Frontal cortex (tissue), 3 donors: ENCODE measurements at regions not wholly inside any gene's neighbourhood (a gene's known extent, or its start where the extent isn't known, plus 50 kb on each side); places are given as distances from the start of the nearest gene placed in this dataset.
"Not testable (repeated sequence)": the region's sequence is repeated elsewhere in the genome, so short reads cannot be mapped to it uniquely, and the experiment has no call there.

Experiments
- DNase-seq, 2 donors: peaks; one replicate each; pipeline ENCODE4 v3.0.0; 2012; ENCODE audit warnings: low spot score in 2 of 2
- FAIRE-seq: peaks from 2 replicates; lab custom pipeline; 2012; peaks lifted over from hg19 to GRCh38; lab: Jason Lieb, UNC
- donor health status: control.
- donor health status: control.
- donor health status: control.

GRCh38 chr10:30765616-30766015 lies 136.1 kb upstream of the LYZL2 start:
- DNase-seq = no peak
- no peak for FAIRE-seq

GRCh38 chr10:30765022-30765615 lies 135.6 kb upstream of the LYZL2 start:
- DNase-seq (no peak), FAIRE-seq (no peak)

GRCh38 chr10:30763918-30764317 lies 134.4 kb upstream of the LYZL2 start:
- FAIRE-seq (no peak), DNase-seq (no peak)

- no peak for FAIRE-seq
- DNase-seq = no peak
Measured at GRCh38 chr10:30762620-30763019, 133.1 kb upstream of the LYZL2 start.

GRCh38 chr10:30759423-30759822 lies 129.9 kb upstream of the LYZL2 start:
- no peak for FAIRE-seq
- DNase-seq = no peak

- no peak for FAIRE-seq
Measured at GRCh38 chr10:30758338-30758737, 128.8 kb upstream of the LYZL2 start.

GRCh38 chr10:30756896-30757295 lies 127.3 kb upstream of the LYZL2 start:
- DNase-seq = no peak
- no peak for FAIRE-seq

More at GRCh38 chr10:30758338-30758737, 128.8 kb upstream of the LYZL2 start:
- DNase-seq = no peak

- DNase-seq (no peak), FAIRE-seq (no peak)
Measured at GRCh38 chr10:30756151-30756550, 126.6 kb upstream of the LYZL2 start.

- DNase-seq (no peak), FAIRE-seq (no peak)
Measured at GRCh38 chr10:30755441-30755953, 125.9 kb upstream of the LYZL2 start.

- DNase-seq (no peak), FAIRE-seq (no peak)
Measured at GRCh38 chr10:30752481-30752881, 122.9 kb upstream of the LYZL2 start.

- FAIRE-seq = peak; percentile 42
Measured at GRCh38 chr10:30751678-30752331, 122.3 kb upstream of the LYZL2 start.

GRCh38 chr10:30750971-30751677 lies 121.6 kb upstream of the LYZL2 start:
- FAIRE-seq = no peak

More at GRCh38 chr10:30751678-30752331, 122.3 kb upstream of the LYZL2 start:
- peak; percentile 50 to 61 for DNase-seq

GRCh38 chr10:30749385-30749784 lies 119.8 kb upstream of the LYZL2 start:
- DNase-seq (no peak), FAIRE-seq (no peak)

More at GRCh38 chr10:30750971-30751677, 121.6 kb upstream of the LYZL2 start:
- no peak for DNase-seq

- FAIRE-seq (no peak), DNase-seq (no peak)
Measured at GRCh38 chr10:30748152-30748973, 118.8 kb upstream of the LYZL2 start.

- no peak for FAIRE-seq
- DNase-seq = no peak
Measured at GRCh38 chr10:30747633-30748032, 118.1 kb upstream of the LYZL2 start.

GRCh38 chr10:30745953-30746352 lies 116.4 kb upstream of the LYZL2 start:
- FAIRE-seq (no peak), DNase-seq (no peak)

- no peak for FAIRE-seq
Measured at GRCh38 chr10:30744106-30744505, 114.6 kb upstream of the LYZL2 start.

GRCh38 chr10:30743586-30743985 lies 114.0 kb upstream of the LYZL2 start:
- no peak for FAIRE-seq
- no peak for DNase-seq

More at GRCh38 chr10:30744106-30744505, 114.6 kb upstream of the LYZL2 start:
- DNase-seq = no peak

GRCh38 chr10:30742471-30742870 lies 112.9 kb upstream of the LYZL2 start:
- no peak for FAIRE-seq
- DNase-seq = no peak

- DNase-seq, FAIRE-seq: not testable (repeated sequence)
Measured at GRCh38 chr10:30740774-30741173, 111.2 kb upstream of the LYZL2 start.
